ENCODE measurements at regions not wholly inside any gene's neighbourhood (a gene's known extent, or its start where the extent isn't known, plus 50 kb on each side); places are given as distances from the start of the nearest gene placed in this dataset.

- TF ChIP-seq POLR2A (IDR thresholded peaks at IDR 0.05) (no peak), POLR2AphosphoS5 (IDR thresholded peaks at IDR 0.05) (no peak), CTCF (IDR thresholded peaks at IDR 0.05) (no peak)
Observed at GRCh38 chr7:113217314-113217713, 99.0 kb upstream of the SMIM30 start.

Measured in suprapubic skin (tissue), 4 donors.